ENCODE measurements at regions not wholly inside any gene's neighbourhood (a gene's known extent, or its start where the extent isn't known, plus 50 kb on each side); places are given as distances from the start of the nearest gene placed in this dataset.

GRCh38 chr1:229947968-229948367 lies 119.1 kb upstream of the GALNT2 start:
- H3K4me3 ChIP-seq (ENCODE audit: insufficient read depth in 1 of 2, low read depth in 1 of 2, low read length in 2 of 2) = no peak overlapping the region
- H3K9me3 ChIP-seq (ENCODE audit: control insufficient read depth, low read length) = no peaks in the 10 kb centered on the region
- no peak overlapping the region for H3K4me2 ChIP-seq (ENCODE audit: low read length, poor library complexity, severe bottlenecking)
- no peaks in the 10 kb centered on the region for H3K36me3 ChIP-seq (ENCODE audit: control insufficient read depth in 1 of 2, insufficient read depth in 2 of 2, low read depth in 1 of 2, low read length in 2 of 2)
- H3K18ac ChIP-seq (ENCODE audit: low read depth in 1 of 2, low read length in 2 of 2) = no peak overlapping the region
- no peak for DNase-seq
- H2AFZ ChIP-seq (ENCODE audit: low read depth, low read length) = no peak overlapping the region
- no peak overlapping the region for H2BK5ac ChIP-seq (ENCODE audit: low read depth, low read length, poor library complexity, severe bottlenecking)
- no peak overlapping the region for H2AK5ac ChIP-seq (ENCODE audit: low read length, severe bottlenecking)
- WGBS = 81% methylated on average over 2 of the region's 3 CpGs
- H3K79me1 ChIP-seq (replicated peaks; ENCODE audit: low read length, poor library complexity, severe bottlenecking) = no peaks in the 10 kb centered on the region
- no peak overlapping the region for H3K9ac ChIP-seq (ENCODE audit: low read length)
- H4K8ac ChIP-seq (ENCODE audit: low read length) = no peak overlapping the region
- H2BK15ac ChIP-seq (ENCODE audit: low read depth, poor library complexity, severe bottlenecking) = no peak overlapping the region
- H3K27ac ChIP-seq (ENCODE audit: low read length, poor library complexity, severe bottlenecking) = no peak overlapping the region
- no peak overlapping the region for H4K91ac ChIP-seq (ENCODE audit: low read length)
- no peak overlapping the region for H2BK120ac ChIP-seq (ENCODE audit: low read depth, low read length)
- no peak overlapping the region for H3K14ac ChIP-seq (ENCODE audit: low read length in 2 of 2)
- H3K23ac ChIP-seq (ENCODE audit: low read length in 2 of 2) = no peak overlapping the region
- H3K4ac ChIP-seq (ENCODE audit: low read depth in 1 of 2, low read length in 2 of 2) = no peak overlapping the region
- peaks cover 15% of the 10 kb centered on the region for H3K4me1 ChIP-seq (ENCODE audit: control insufficient read depth, insufficient read depth, low read depth, low read length)
- peaks cover 0 to 4% of the 10 kb centered on the region in 2 experiments for H3K27me3 ChIP-seq (ENCODE audit: control insufficient read depth in 1 of 2, insufficient read depth in 1 of 2, low read length in 2 of 2)
- no peak overlapping the region for H2BK12ac ChIP-seq (ENCODE audit: low read length in 2 of 2)

- Histone ChIP-seq H3K23ac (ENCODE audit: low read length in 2 of 2) (no peak overlapping the region), H4K8ac (ENCODE audit: low read length) (no peak overlapping the region), H3K9me3 (ENCODE audit: control insufficient read depth, low read length) (no peaks in the 10 kb centered on the region), H3K4me2 (ENCODE audit: low read length, poor library complexity, severe bottlenecking) (no peak overlapping the region), H3K27me3 (ENCODE audit: control insufficient read depth in 1 of 2, insufficient read depth in 1 of 2, low read length in 2 of 2) (no peaks in the 10 kb centered on the region), H2BK15ac (ENCODE audit: low read depth, poor library complexity, severe bottlenecking) (no peak overlapping the region), H3K4ac (ENCODE audit: low read depth in 1 of 2, low read length in 2 of 2) (no peak overlapping the region), H2BK120ac (ENCODE audit: low read depth, low read length) (no peak overlapping the region), H2AFZ (ENCODE audit: low read depth, low read length) (no peak overlapping the region), H3K9ac (ENCODE audit: low read length) (no peak overlapping the region), H3K27ac (ENCODE audit: low read length, poor library complexity, severe bottlenecking) (no peak overlapping the region), H2AK5ac (ENCODE audit: low read length, severe bottlenecking) (no peak overlapping the region), H3K36me3 (ENCODE audit: control insufficient read depth in 1 of 2, insufficient read depth in 2 of 2, low read depth in 1 of 2, low read length in 2 of 2) (no peaks in the 10 kb centered on the region), H3K18ac (ENCODE audit: low read depth in 1 of 2, low read length in 2 of 2) (no peak overlapping the region), H3K4me1 (ENCODE audit: control insufficient read depth, insufficient read depth, low read depth, low read length) (peaks cover 15% of the 10 kb centered on the region), H4K91ac (ENCODE audit: low read length) (no peak overlapping the region), H3K4me3 (ENCODE audit: insufficient read depth in 1 of 2, low read depth in 1 of 2, low read length in 2 of 2) (no peak overlapping the region), H2BK12ac (ENCODE audit: low read length in 2 of 2) (no peak overlapping the region), H3K79me1 (replicated peaks; ENCODE audit: low read length, poor library complexity, severe bottlenecking) (no peaks in the 10 kb centered on the region), H2BK5ac (ENCODE audit: low read depth, low read length, poor library complexity, severe bottlenecking) (no peak overlapping the region), H3K14ac (ENCODE audit: low read length in 2 of 2) (no peak overlapping the region)
- 76% methylated on average over 6 of the region's 9 CpGs for WGBS
- no peak for DNase-seq
Measured at GRCh38 chr1:229948438-229948837, 118.6 kb upstream of the GALNT2 start.

- WGBS = 59% methylated on average over 1 of the region's 3 CpGs
- Histone ChIP-seq H3K18ac (ENCODE audit: low read depth in 1 of 2, low read length in 2 of 2) (no peak overlapping the region), H2AK5ac (ENCODE audit: low read length, severe bottlenecking) (no peak overlapping the region), H2BK12ac (ENCODE audit: low read length in 2 of 2) (no peak overlapping the region), H3K79me1 (replicated peaks; ENCODE audit: low read length, poor library complexity, severe bottlenecking) (no peaks in the 10 kb centered on the region), H3K27ac (ENCODE audit: low read length, poor library complexity, severe bottlenecking) (no peak overlapping the region), H2BK5ac (ENCODE audit: low read depth, low read length, poor library complexity, severe bottlenecking) (no peak overlapping the region), H2BK15ac (ENCODE audit: low read depth, poor library complexity, severe bottlenecking) (no peak overlapping the region), H3K9ac (ENCODE audit: low read length) (no peak overlapping the region), H2AFZ (ENCODE audit: low read depth, low read length) (no peak overlapping the region), H3K27me3 (ENCODE audit: control insufficient read depth in 1 of 2, insufficient read depth in 1 of 2, low read length in 2 of 2) (no peaks in the 10 kb centered on the region), H3K9me3 (ENCODE audit: control insufficient read depth, low read length) (no peaks in the 10 kb centered on the region), H3K4ac (ENCODE audit: low read depth in 1 of 2, low read length in 2 of 2) (no peak overlapping the region), H4K8ac (ENCODE audit: low read length) (no peak overlapping the region), H3K36me3 (ENCODE audit: control insufficient read depth in 1 of 2, insufficient read depth in 2 of 2, low read depth in 1 of 2, low read length in 2 of 2) (no peaks in the 10 kb centered on the region), H2BK120ac (ENCODE audit: low read depth, low read length) (no peak overlapping the region), H3K4me3 (ENCODE audit: insufficient read depth in 1 of 2, low read depth in 1 of 2, low read length in 2 of 2) (no peak overlapping the region), H3K4me2 (ENCODE audit: low read length, poor library complexity, severe bottlenecking) (no peak overlapping the region), H3K23ac (ENCODE audit: low read length in 2 of 2) (no peak overlapping the region), H3K14ac (ENCODE audit: low read length in 2 of 2) (no peak overlapping the region), H4K91ac (ENCODE audit: low read length) (no peak overlapping the region), H3K4me1 (ENCODE audit: control insufficient read depth, insufficient read depth, low read depth, low read length) (peaks cover 9% of the 10 kb centered on the region)
- DNase-seq = no peak
Measured at GRCh38 chr1:229949500-229949899, 117.5 kb upstream of the GALNT2 start.

GRCh38 chr1:229950020-229950419 lies 117.0 kb upstream of the GALNT2 start:
- Histone ChIP-seq H3K27me3 (ENCODE audit: control insufficient read depth in 1 of 2, insufficient read depth in 1 of 2, low read length in 2 of 2) (no peaks in the 10 kb centered on the region), H3K9ac (ENCODE audit: low read length) (no peak overlapping the region), H4K91ac (ENCODE audit: low read length) (no peak overlapping the region), H3K18ac (ENCODE audit: low read depth in 1 of 2, low read length in 2 of 2) (no peak overlapping the region), H3K4me2 (ENCODE audit: low read length, poor library complexity, severe bottlenecking) (no peak overlapping the region), H2BK12ac (ENCODE audit: low read length in 2 of 2) (no peak overlapping the region), H2BK5ac (ENCODE audit: low read depth, low read length, poor library complexity, severe bottlenecking) (no peak overlapping the region), H2BK120ac (ENCODE audit: low read depth, low read length) (no peak overlapping the region), H4K8ac (ENCODE audit: low read length) (no peak overlapping the region), H2AK5ac (ENCODE audit: low read length, severe bottlenecking) (no peak overlapping the region), H3K36me3 (ENCODE audit: control insufficient read depth in 1 of 2, insufficient read depth in 2 of 2, low read depth in 1 of 2, low read length in 2 of 2) (no peaks in the 10 kb centered on the region), H2AFZ (ENCODE audit: low read depth, low read length) (no peak overlapping the region), H2BK15ac (ENCODE audit: low read depth, poor library complexity, severe bottlenecking) (no peak overlapping the region), H3K14ac (ENCODE audit: low read length in 2 of 2) (no peak overlapping the region), H3K23ac (ENCODE audit: low read length in 2 of 2) (no peak overlapping the region), H3K4me3 (ENCODE audit: insufficient read depth in 1 of 2, low read depth in 1 of 2, low read length in 2 of 2) (no peak overlapping the region), H3K4me1 (ENCODE audit: control insufficient read depth, insufficient read depth, low read depth, low read length) (peaks cover 8% of the 10 kb centered on the region), H3K79me1 (replicated peaks; ENCODE audit: low read length, poor library complexity, severe bottlenecking) (no peaks in the 10 kb centered on the region), H3K9me3 (ENCODE audit: control insufficient read depth, low read length) (no peaks in the 10 kb centered on the region), H3K4ac (ENCODE audit: low read depth in 1 of 2, low read length in 2 of 2) (no peak overlapping the region), H3K27ac (ENCODE audit: low read length, poor library complexity, severe bottlenecking) (no peak overlapping the region)
- no peak for DNase-seq
- WGBS = 97% methylated on average over 5 of the region's 5 CpGs

All from mesenchymal stem cell (in vitro differentiated cells and primary cell).